Activated CD8-positive, alpha-beta memory T cell treated with anti-CD3 and anti-CD28 coated beads for 4 hours (primary cell): ENCODE measurements at regions not wholly inside any gene's neighbourhood (a gene's known extent, or its start where the extent isn't known, plus 50 kb on each side); places are given as distances from the start of the nearest gene placed in this dataset.

ENCODE experiments used
- DNase-seq, 2 donors: peaks; one replicate each; pipeline ENCODE4 v3.0.0-alpha.2; 2020; ENCODE audit warnings: low read depth in 2 of 2

- DNase-seq, result no peak
These were observed 765.6 kb upstream of the TENM3 start for GRCh38 chr4:181477591-181477990.

DNA sequence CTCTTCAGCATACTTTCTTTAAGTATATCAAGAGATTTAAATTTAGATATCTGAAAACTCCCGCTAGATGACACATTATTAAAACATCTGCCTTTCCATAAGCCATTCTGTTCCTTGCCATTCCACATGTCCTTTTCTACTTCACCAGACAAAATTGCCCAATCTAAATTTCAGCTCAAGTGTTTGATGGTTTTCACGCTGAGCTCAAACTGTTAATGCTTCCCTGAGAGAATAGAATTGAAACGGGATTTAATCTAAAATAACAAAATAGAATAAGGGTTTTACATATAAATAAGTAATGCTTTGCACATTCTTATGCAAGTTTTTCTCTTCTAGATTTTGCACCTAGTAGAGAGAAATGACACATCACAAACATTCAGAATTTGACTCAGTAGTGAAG, 764.5 kb upstream of the TENM3 start:
- DNase-seq, result no peak

DNA sequence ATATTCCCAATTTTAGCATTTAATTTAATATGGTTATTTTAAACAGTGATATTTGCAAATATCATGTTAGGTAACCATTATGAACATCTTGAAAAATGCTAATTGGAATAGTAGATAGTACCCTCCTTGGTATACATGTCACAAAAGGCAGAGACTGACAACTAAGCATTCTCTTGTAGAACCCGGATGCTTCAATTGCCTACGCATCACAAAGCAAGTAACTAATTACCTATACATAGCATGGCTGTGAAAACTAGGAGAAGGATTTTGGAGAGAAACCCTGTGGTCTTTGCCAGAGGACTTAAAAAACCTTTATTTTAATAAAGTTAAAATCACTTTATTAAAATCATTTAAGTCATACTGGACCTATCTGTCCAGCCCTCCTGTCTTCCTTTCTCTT, 764.1 kb upstream of the TENM3 start:
- no peak for DNase-seq

DNA sequence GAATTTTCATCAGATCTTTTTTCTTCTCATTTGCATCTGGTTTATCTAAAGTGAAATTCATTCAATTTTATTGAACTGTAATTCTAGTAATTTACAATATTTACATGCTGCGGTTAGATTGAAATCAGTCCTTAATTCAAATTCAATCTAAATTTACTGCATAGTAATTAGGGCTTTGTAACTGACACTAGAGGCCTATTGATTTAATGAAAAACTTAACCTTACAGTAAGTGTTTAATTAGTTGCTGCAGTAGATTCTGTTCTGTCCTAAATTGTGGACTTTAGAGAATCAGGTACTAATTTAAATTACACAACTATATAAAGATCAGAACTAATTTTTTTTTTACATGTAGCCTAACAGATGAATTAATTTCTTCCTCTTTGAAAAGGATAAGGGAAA, 758.8 kb upstream of the TENM3 start:
- DNase-seq, result no peak

GRCh38 chr4:181488926-181489325, 754.3 kb upstream of the TENM3 start:
- DNase-seq, result no peak

- no peak for DNase-seq
These were observed 745.1 kb upstream of the TENM3 start for GRCh38 chr4:181498148-181498547.

DNA sequence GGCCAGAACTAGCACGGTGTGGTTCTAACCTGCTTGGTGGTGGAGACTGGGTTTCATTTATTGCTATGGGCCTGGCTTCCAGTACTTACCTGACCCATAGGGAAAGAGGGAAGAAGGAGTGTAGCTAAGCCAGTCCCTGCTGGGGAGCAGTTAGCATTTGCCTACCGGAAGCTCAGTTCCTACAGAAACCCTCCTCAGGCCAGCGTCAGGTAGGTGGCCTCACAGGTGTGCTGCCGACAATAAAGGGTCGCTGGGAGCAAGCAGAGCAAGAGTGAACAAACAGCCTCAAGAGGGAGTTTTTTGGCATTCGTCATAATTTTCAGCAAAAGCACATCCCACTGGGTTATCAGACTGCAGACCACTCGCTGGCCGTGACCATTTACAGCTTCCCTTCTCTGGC, 740.6 kb upstream of the TENM3 start:
- no peak for DNase-seq

DNA sequence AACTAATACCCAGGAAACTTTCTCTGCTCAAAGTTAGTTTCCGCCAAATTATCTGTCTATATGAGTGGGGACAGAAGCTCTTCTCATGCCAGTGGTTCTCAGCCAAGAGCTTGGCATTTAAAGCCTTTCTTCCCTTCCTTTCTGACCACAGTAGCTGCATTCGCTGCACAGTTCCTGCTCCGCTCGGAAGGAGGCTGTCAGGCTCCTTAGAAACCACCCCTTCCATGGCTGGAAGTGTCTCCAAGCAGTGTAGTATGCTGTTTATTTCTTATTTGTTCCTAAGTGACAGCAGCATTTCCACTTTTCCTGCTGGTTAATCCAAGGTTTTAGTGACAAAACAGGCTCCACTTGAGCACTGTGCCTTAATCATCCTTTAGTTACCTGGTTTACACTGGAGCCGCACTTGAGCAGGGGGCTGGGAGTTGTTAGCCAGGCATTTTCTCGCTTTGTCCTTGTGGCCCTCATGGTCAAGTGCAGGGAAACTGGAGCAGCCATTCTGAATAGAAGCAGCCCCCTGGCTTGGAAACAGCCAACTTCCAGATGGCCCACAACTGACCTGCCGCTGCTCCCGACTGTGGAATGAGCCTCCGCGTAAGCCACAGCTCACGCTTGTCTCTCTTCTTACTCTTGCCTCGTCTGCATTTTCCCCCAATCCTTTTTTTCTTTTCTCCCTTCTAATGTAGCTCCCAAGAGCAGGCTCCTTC, 739.4 kb upstream of the TENM3 start:
- DNase-seq, result no peak

DNA sequence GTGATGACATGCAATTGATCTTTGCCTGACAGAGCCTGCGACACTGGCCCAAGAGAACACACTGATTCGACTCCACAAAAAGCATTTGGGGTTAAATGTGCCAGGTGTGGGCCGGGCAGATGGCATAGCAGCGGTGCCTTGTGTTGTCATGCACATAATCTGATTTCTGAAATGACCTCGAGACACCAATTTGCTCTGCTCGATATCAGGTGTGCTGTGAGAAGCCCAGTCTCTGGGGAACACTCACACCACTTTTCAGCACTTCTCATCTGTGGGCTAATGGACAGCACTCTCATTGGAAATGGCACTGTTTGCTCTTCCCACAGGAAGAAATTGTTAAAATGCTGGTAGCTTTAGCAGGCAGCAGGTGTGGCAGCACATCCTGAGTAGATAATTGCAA, 738.3 kb upstream of the TENM3 start:
- DNase-seq, result no peak

GRCh38 chr4:181507180-181507835, 735.9 kb upstream of the TENM3 start:
- DNase-seq, result no peak

DNA sequence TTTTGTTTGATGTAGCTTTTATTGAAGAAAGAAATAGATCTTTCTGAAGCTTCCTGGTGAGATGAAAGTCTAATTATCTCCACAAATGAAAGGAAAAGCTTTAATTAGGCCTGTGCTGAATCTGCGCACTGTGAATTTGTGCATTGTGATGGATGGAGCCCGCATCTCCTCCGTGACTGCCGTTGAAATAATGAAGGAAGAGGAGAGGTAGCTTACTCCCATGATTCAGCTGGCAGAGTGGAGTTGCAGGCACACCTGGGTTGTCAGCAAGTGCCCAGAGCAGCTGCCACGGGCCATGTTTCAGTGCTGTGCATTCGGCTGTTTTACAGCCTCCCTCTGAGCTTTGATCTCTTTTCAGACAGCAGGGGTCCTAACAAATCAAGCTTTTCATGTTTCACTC, 735.3 kb upstream of the TENM3 start:
- no peak for DNase-seq

GRCh38 chr4:181508601-181509000, 734.6 kb upstream of the TENM3 start:
- no peak for DNase-seq

DNA sequence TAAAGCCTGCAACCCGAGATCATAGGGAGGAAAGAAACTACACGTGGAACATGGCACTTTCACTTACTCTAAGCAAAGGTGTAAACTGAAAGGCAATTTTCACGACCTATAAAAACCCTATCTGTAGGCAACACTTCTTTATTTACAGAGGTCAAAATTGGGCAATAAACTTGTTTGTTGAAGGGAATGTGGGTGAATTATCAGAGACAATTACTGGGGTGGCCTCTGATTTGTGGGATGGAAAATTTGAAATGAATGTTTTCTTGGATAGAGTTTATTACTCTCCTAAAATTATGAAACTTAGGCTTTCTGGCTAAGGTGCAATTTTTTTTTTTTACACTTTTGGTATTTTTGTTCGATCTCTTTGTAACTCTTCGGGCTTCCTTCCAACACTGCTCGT, 734.1 kb upstream of the TENM3 start:
- no peak for DNase-seq

DNA sequence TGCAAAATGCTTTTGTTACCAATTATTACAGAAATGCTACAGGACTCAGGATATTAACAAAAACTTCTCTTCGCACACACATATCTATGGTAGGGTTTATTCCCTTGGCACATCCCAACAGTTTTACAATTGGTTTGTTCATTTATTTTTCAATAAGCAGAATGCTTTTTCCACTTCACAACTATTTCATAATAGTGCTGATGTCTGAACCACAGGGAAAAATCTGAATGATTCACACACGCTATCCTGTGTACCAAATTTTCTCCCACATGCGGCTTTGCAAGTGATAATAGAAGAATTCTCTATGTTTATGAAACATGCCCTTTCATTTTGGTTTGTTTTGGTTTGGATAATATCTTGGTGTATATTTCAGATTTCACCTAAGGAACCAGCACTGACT, 725.7 kb upstream of the TENM3 start:
- no peak for DNase-seq

DNA sequence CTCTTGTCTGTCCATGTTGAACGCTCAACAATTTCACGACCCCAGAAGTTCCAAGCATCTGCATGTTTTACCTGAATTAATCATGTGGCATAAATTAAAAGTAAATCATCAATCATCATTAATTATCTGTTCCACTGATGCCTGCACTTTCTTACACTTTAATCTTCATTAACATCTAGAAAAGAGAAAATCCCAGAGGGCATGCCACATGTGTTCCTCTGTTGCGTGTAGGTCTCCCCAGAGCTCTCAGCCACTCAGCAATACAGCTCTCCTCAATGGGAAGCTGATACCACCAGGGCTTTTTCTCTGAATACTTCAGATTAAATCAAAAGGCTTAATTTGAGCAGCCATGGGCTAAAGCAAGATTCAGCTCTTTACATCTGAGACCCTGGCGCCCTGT, 722.4 kb upstream of the TENM3 start:
- DNase-seq, result no peak

DNA sequence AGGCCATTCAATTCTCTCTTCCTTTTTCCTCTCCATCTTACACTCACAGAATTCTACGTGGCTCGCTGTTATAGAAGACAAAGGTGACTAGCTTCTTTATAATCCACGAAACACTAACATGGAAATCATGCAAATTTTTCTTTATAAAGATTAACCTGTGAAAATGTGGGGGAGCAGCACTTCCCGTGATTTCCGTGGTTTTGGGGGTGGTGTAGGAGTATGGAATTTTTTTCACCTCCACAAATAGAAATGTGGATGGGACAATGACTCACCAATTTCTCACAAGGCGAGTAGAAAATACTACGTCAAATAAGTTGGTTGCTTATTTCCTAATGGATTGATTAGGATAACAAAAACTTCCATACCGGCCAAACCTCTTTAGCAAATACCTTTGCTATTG, 719.2 kb upstream of the TENM3 start:
- DNase-seq, result no peak

DNA sequence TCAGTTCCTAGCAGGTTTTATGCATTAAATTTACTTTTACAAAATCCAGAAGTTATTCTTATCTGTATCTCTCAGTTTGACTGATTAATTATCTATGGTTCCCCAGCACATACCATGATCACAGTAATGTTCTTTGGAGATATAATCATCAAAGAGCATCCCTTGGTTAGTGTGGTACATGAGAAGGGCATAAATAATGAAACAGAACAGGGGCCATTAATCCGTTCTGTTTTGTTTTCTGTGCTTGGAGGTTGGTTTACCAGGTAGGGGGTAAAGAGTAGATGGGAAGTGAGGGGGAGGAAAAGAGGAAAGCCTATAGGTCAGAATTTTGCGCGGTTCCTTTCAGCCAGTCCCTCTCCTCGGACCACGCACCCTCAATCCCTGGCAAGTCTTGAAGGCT, 718.7 kb upstream of the TENM3 start:
- no peak for DNase-seq

DNA sequence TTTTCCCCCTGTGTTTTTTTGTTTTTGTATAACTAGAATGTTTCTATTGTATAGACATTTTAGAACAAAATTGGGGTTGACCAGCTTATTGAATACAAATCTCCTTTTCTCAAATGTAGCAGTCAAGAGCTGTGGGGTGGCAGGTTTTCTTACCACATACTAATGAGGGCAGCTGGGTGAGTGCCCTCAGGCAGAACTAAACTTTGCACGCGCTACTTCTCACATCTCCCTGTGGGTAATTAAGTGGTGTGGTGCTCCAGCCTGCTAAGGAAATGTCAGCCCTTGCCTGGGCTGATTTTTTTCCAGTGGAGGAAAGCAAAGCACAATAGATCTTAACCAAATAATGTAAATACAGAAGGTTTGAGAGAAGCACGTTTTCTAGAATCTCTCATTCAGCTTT, 717.6 kb upstream of the TENM3 start:
- no peak for DNase-seq

DNA sequence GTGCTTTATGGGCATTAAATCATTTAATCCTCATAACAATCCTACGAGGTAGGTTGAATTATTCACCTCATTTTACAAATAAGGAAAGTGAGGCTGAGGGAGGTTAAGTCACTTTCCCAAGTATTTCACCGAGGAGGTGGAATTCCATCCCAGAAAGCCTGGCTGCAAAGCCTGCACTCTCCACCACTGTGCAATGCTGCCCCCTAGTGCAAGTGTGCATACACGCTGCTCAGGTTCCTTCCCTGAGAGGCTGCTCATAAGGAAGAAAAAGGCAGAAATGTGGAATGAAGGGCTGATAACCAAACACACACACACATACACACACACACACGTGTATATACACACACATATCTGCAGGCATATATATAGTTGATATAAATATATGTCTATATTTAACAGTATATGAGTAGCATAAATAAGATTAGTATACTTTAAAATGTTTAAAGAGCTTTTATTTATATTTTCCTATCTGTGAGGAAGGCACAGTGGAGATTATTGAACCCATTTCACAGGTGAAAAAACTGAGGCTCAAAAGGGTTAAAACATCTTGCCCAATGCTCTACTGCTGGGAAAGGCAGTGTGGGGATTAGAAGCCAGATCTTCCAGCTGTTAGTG, 714.5 kb upstream of the TENM3 start:
- DNase-seq, result no peak

GRCh38 chr4:181529537-181529936, 713.7 kb upstream of the TENM3 start:
- DNase-seq, result no peak

DNA sequence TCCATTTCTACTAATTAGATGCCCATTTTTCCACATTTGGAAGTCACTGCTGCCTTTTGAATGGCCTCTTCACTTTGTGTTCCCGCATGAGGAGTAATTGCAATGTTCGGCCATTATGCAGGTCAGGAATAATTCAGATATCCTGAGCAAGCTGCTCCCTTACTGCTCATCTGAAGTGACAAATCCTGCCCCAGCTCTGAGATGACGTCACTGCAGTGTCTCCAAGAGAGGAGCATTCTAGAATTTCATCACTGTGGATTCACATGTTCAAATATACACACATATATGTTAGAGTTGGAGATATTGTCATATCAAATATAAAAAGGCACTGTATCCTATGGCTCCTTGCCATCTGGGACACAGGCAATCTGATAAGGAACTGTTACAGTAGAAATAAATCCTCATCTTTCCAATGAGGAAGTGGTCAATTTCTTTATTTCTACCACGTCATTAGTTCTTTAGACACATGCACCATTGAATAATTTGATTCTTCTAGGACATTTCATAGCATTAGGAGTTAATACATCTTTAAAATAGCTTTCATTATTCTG, 706.9 kb upstream of the TENM3 start:
- DNase-seq, result no peak

GRCh38 chr4:181536811-181537434, 706.3 kb upstream of the TENM3 start:
- no peak for DNase-seq

GRCh38 chr4:181538431-181538830, 704.8 kb upstream of the TENM3 start:
- no peak for DNase-seq
